PC-3 (cell line): ENCODE measurements at regions not wholly inside any gene's neighbourhood (a gene's known extent, or its start where the extent isn't known, plus 50 kb on each side); places are given as distances from the start of the nearest gene placed in this dataset.

Experiments
- CTCF ChIP-seq: fragments of 300-600 bp; sonication (generic); conservative IDR thresholded peaks from 2 replicates; pipeline ENCODE4 v1.5.1; 2017; ENCODE audit warnings: antibody characterized with exemption, low read depth, mild to moderate bottlenecking, low read length
- EZH2 ChIP-seq: fragments of 300-600 bp; sonication (generic); IDR thresholded peaks from one replicate; pipeline ENCODE4 v1.6.1; 2017; ENCODE audit warnings: antibody characterized with exemption, mild to moderate bottlenecking, low read length; ENCODE audit not compliant: unreplicated experiment
- EZH2phosphoT487 ChIP-seq: fragments of 300-600 bp; sonication (generic); IDR thresholded peaks from 2 replicates; pipeline ENCODE4 v1.6.1; 2018; ENCODE audit warnings: mild to moderate bottlenecking, antibody characterized with exemption, low read length, borderline replicate concordance

- TF ChIP-seq CTCF (no peak), EZH2phosphoT487 (no peak), EZH2 (no peak)
Measured at GRCh38 chr18:55787536-55788073, 199.6 kb upstream of the TCF4 start.
